AG09309 (cell line): ENCODE measurements at regions not wholly inside any gene's neighbourhood (a gene's known extent, or its start where the extent isn't known, plus 50 kb on each side); places are given as distances from the start of the nearest gene placed in this dataset.

Experiments
- DNase-seq: peaks from one replicate; pipeline ENCODE4 v3.0.0-alpha.2; 2010; ENCODE audit warnings: low read depth
- H3K4me3 ChIP-seq: 2 replicates; pipeline ENCODE4 v1.5.1; 2011; ENCODE audit warnings: mild to moderate bottlenecking, low read depth, low read length, moderate library complexity; ENCODE audit not compliant: control insufficient read depth
- TF ChIP-seq, protein P1 (sequence below): IDR thresholded peaks from 2 replicates; pipeline ENCODE4 v1.5.1; 2011; ENCODE audit warnings: mild to moderate bottlenecking, low read depth, low read length, inconsistent platforms; ENCODE audit not compliant: insufficient read depth, control insufficient read depth; ENCODE audit errors: missing control alignments

DNA sequence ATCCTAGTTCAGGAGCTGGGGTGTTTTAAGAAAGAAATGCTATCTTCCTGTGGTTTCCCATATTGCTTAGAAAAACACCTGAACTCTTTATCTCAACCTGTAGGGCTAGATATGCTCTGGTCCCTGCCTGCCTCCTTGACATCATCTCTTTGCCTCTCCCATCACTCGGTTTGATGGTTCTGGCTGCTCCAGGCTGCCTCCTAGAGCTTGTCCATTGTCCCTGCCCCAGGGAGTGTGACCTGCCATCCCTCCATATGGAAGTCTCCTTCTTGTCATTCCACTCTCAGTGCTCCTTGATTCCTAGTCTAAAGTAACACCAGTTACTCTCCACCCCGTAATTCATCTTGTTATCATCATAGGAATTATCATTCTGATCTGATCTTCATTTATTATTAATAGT is 369.0 kb upstream of the EEF2KMT start:
- no peak for DNase-seq
- TF ChIP-seq, protein P1, sequence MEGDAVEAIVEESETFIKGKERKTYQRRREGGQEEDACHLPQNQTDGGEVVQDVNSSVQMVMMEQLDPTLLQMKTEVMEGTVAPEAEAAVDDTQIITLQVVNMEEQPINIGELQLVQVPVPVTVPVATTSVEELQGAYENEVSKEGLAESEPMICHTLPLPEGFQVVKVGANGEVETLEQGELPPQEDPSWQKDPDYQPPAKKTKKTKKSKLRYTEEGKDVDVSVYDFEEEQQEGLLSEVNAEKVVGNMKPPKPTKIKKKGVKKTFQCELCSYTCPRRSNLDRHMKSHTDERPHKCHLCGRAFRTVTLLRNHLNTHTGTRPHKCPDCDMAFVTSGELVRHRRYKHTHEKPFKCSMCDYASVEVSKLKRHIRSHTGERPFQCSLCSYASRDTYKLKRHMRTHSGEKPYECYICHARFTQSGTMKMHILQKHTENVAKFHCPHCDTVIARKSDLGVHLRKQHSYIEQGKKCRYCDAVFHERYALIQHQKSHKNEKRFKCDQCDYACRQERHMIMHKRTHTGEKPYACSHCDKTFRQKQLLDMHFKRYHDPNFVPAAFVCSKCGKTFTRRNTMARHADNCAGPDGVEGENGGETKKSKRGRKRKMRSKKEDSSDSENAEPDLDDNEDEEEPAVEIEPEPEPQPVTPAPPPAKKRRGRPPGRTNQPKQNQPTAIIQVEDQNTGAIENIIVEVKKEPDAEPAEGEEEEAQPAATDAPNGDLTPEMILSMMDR = no peak
- H3K4me3 ChIP-seq = no peak overlapping the region

DNA sequence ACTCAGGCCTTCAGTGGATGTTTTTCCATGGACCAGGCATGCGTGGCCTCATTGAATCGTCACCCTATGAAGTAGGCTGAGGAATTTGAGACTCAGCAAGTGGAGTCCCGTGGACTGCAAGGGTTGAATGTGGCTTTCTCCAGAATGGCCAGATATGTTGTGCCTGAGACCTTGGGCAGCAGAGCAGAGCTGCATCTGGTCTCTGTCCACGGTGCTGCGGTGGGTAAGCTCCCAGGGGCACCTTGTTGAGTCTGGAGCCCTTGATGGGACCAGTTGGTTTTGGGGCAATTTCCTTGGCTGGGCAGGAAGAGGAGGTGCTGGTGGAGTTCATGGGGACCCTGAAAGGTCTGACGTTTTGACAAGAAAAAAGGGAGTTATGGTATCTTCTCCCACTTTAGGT is 368.1 kb upstream of the EEF2KMT start:
- no peak overlapping the region for H3K4me3 ChIP-seq
- TF ChIP-seq, protein P1 = no peak
- DNase-seq = no peak

DNA sequence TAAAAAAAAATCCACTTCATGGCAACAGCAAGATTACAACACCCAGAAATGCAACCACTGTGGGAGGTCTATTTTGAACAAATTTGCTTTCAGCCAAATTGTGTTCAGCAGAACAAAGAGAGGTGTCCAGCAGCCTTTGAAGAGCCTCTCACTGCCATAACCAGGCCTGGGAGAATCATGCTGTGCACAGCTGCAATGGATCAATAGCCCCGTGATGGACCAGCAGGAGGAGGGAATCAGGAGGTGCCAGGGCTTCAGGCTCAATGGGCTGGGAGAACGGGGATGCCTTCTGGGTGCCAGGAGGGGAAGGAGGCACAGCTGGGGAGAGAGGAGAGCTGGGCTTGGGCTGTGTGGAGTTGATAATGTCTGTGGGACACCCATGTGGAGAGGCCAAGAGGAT is 366.2 kb upstream of the EEF2KMT start:
- TF ChIP-seq, protein P1 = no peak
- DNase-seq = no peak
- no peak overlapping the region for H3K4me3 ChIP-seq

DNA sequence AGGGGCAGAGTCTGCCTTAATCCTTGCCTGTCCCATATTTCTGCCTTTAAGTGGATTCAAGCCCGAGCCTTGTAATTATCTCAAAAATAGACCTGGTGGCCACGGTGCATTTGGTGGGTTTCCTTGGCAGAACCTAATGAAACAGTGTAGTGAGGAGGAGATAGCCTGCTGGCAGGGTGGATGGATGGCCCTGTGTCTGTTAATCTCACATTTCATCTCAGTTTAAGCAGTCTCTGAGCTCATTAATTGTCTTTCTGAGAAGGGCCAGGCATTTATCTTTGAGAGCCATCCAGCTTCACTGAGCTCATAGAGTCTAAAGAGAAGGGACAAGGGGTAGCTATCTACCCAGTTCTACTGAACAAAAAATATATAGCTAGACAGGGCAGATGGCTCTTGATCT is 364.0 kb upstream of the EEF2KMT start:
- no peak for DNase-seq
- TF ChIP-seq, protein P1 = no peak
- H3K4me3 ChIP-seq = no peak overlapping the region

DNA sequence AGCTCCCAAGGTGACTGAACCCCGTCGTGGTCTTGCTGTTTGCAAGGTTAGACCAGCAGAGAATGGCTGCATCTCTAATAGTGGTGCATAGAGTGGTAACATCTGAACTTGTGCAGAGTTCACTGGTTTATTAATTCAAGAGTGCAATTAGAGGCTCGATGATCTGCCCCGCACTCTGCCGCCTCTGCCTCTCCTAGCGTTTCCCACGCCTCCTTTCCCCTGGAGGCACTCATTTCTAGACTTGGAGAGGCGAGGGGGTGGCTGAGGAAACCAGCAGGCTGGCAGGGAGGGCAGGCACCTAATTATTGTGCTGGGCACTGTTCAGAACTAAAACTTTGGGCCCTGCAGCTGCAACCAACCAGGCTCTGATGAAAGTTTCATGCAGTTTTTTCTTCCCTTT is 363.5 kb upstream of the EEF2KMT start:
- no peak overlapping the region for H3K4me3 ChIP-seq
- DNase-seq = no peak
- TF ChIP-seq, protein P1 = no peak

DNA sequence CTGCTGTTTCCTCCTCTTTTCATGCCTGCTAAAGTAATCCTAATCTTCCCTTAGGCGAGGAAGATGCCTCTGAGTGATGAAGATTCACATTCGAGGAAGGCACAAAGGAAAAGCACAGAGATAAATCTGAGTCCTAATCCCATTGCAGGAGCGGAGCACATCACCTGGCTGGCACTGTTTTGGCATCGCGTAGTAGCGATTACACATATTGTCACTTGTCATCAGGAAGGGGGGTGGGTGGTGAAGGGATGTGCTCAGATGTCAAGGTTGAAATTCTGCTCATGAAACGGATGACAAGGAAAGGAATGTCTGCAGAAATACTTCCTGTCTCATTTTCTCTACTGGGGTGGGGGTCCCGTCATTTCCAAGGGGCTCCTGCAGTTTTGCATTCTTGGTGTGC is 363.1 kb upstream of the EEF2KMT start:
- no peak overlapping the region for H3K4me3 ChIP-seq
- no peak for DNase-seq
- TF ChIP-seq, protein P1 = no peak

DNA sequence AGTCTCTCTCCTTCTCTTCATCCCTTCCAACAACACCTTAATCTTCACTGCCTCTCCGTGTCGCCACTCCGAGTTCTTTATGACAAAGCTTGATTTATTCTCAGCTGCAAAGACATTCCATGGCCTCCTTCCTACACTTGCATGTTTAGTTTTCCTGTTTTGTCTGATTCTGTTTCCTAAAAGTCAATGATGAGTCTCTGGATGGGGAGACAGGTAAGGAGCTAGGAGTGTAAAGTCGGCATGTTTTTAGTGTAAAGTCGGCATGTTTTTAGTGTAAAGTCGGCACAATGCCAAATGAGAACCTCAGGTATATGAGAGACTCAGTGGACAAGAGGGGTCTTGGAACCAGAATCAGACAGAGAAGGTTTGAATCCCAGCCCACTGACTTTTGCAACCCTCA is 362.3 kb upstream of the EEF2KMT start:
- no peak overlapping the region for H3K4me3 ChIP-seq
- no peak for DNase-seq
- TF ChIP-seq, protein P1 = no peak
